22Rv1 (cell line): ENCODE measurements at regions not wholly inside any gene's neighbourhood (a gene's known extent, or its start where the extent isn't known, plus 50 kb on each side); places are given as distances from the start of the nearest gene placed in this dataset.

Experiments
- H3K27ac ChIP-seq: fragments of 450-650 bp; 2 replicates; pipeline ENCODE4 v1.5.1; 2017
- ZFX ChIP-seq: fragments of 450-650 bp; IDR thresholded peaks from 2 replicates; pipeline ENCODE4 v1.6.1; 2017; ENCODE audit warnings: antibody characterized with exemption, borderline replicate concordance
- TF ChIP-seq, protein P1 (sequence below): fragments of 450-650 bp; IDR thresholded peaks from 2 replicates; pipeline ENCODE4 v1.5.1; 2017; ENCODE audit warnings: mild to moderate bottlenecking

DNA sequence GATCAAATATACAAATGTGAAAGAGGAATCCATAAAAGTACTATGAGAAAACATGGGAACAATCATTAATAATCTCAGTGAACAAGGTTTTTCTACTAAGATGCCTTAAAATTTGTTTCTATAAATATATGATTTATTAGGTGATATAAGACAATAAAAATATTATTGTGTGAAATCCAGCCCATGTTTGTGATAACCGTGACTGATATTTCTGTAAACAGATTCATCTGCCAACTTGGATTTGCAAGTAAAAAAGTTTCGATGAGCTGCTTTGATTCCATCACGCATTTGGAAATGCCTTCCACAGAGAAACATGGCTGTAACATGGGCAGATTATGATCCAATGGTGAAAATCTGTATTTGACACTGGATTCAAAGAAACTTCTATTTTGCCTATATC, 157.8 kb downstream of the NXPE2 start:
- TF ChIP-seq, protein P1, sequence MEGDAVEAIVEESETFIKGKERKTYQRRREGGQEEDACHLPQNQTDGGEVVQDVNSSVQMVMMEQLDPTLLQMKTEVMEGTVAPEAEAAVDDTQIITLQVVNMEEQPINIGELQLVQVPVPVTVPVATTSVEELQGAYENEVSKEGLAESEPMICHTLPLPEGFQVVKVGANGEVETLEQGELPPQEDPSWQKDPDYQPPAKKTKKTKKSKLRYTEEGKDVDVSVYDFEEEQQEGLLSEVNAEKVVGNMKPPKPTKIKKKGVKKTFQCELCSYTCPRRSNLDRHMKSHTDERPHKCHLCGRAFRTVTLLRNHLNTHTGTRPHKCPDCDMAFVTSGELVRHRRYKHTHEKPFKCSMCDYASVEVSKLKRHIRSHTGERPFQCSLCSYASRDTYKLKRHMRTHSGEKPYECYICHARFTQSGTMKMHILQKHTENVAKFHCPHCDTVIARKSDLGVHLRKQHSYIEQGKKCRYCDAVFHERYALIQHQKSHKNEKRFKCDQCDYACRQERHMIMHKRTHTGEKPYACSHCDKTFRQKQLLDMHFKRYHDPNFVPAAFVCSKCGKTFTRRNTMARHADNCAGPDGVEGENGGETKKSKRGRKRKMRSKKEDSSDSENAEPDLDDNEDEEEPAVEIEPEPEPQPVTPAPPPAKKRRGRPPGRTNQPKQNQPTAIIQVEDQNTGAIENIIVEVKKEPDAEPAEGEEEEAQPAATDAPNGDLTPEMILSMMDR: no peak
- TF ChIP-seq ZFX: no peak
- H3K27ac ChIP-seq: no peak overlapping the region

DNA sequence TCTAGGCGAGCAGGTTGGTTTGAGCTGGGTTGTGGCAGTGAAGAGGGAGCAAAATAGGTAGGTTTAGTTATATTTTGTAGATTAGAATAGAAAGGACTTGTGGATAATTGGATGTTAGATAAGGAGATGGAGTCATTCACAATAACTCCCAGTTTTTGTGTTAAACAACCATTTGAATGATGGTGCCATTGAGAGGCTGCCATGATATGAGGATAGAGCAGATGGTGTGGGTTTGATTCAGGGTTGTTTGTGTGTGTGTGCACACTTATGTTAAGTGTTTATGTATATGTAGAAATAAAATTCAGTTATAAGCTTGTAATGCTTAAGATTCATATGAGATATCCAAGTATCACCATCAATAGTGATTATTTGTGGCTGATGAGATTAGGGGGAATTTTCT, 166.6 kb downstream of the NXPE2 start:
- TF ChIP-seq ZFX: no peak
- TF ChIP-seq, protein P1: no peak
- H3K27ac ChIP-seq: no peak overlapping the region

DNA sequence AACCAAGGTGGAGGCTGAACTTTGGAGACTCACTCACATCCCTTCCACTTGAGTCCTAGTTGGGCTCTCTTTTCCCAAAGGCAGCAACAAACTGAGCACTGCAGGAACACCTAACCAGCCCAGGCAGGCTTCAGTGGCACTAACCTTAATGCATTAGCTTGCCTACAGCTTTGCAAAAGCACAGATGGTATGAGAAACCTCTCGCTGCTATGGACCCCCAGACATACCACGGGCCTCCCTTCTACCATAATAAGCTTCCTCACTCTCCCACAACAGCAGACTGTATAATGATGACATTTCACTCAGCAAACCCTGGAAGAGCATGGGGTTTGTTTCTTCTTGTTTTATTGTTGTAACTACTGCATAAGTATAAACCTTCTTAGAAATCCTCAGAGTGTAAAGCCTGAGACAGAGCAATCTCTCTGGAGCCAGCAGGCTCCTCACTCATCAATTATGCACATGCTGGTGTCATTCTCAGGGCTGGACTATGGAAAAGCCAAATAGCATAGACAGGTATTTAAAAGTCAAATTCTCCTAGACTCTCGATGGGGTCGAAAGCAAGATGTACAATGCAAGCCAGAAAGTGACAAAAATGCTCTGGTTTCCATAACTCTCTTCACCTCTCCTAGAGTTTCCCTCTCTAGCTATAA, 167.6 kb downstream of the NXPE2 start:
- no peak for TF ChIP-seq ZFX
- TF ChIP-seq, protein P1: no peak
- H3K27ac ChIP-seq: no peak overlapping the region

DNA sequence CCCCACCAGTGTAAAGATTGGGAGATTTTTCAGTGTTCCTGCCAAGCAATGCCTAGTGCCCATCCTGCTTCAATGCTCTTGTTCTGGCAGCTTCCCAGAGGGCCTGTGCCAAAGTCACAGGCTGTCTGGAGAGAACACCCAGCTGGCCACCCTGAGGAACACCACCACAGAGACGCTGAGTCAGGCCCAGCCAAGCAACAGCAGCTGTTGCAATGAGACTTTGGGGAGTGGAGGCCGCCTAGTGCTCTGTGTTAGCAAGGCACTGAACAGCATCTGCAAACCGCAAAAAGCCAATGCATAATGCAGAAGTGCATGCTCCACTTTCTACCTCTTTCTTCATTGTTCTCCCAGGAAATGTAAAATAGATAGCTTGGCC, 168.1 kb downstream of the NXPE2 start:
- TF ChIP-seq, protein P1: no peak
- TF ChIP-seq ZFX: no peak
- no peak overlapping the region for H3K27ac ChIP-seq

DNA sequence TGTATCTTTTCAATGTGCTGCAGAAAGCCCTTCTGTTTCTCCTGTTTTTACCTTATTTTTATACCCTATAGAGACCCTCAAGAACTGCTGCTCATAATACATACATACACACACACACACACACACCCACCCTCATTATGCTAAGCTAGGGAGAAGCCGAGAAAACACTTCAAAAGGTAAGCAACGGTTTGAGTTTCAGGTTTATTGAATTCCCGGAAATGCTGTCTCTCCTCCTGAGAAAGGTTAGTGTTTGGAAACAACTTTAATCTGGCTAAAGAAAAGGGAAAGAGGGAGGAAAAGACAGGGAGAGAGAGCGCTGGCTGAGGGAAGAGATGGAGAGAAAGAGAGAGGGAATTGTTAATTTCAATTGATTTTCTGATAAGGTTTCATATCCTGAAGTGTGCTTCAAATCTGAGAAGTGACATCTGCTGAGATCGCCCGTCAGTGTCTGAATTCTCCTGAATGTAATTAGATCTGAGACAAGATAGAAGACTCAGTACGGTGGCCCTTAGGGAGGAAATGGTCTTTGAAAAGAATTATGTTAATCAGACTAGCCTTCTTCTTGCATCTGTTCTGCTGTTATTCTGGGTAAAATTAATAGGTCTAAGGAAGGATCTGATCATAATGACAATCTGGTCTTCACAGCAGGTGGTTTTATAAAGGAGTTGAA, 169.1 kb downstream of the NXPE2 start:
- TF ChIP-seq ZFX: no peak
- TF ChIP-seq, protein P1: no peak
- no peak overlapping the region for H3K27ac ChIP-seq

DNA sequence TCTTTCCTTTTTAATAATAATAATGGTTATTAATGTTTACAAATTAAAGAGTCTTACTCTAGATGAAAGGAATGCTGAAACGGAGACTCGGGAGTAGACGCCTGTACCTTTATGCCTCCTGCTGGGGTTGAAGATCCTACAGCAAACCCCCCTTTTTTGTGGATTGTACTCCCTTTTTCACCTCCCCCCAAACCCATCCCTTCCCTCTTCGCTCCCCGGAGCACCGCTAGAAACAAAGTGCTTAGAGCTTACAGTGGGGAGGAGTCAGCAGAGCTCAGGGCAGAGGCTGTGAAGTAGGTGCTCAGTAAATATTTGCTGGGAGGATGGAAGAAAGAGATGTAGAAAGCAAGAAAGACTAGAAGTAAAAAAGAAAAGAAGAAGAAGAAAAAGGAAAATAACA, 169.7 kb downstream of the NXPE2 start:
- no peak overlapping the region for H3K27ac ChIP-seq
- TF ChIP-seq ZFX: no peak

DNA sequence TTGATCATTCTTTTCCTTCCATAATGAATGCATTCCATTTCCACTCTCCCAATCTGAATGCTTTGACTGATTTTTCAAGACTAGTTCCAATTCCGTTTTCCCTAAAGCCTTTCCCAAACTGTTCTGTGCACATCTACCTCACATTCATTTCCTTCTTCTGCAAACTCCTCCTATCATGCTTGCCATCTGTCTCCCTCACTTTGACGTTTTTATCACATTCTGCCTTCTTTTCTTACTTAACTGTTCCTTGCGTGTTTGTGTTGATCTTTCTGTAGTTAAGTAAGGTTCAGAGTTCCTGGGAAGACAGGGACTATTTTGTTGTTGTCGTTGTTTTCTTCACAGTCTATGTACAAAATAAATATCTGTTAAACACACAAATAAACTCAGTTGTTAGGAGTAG, 179.0 kb downstream of the NXPE2 start:
- H3K27ac ChIP-seq: no peak overlapping the region
- TF ChIP-seq ZFX: no peak
- TF ChIP-seq, protein P1: no peak
